IMR-90 (cell line): ENCODE measurements at regions not wholly inside any gene's neighbourhood (a gene's known extent, or its start where the extent isn't known, plus 50 kb on each side); places are given as distances from the start of the nearest gene placed in this dataset.

Experiments
- MAFK ChIP-seq: IDR thresholded peaks from 2 replicates; pipeline ENCODE4 v1.6.1; 2012; ENCODE audit warnings: low read depth, low read length, improper control_type of control experiment
- NFE2L2 ChIP-seq: fragments of 150-350 bp; IDR thresholded peaks from 2 replicates; pipeline ENCODE4 v1.6.1; 2016; ENCODE audit warnings: low read depth, mild to moderate bottlenecking, low read length
- POLR2A ChIP-seq: IDR thresholded peaks from 2 replicates; pipeline ENCODE4 v1.6.1; 2012; ENCODE audit warnings: mild to moderate bottlenecking, low read depth, low read length
- SMC3 ChIP-seq: fragments of 150-350 bp; IDR thresholded peaks from 2 replicates; pipeline ENCODE4 v1.6.1; 2016; ENCODE audit warnings: low read depth, mild to moderate bottlenecking, antibody characterized with exemption, low read length, moderate library complexity
- TF ChIP-seq, protein P1 (sequence below): conservative IDR thresholded peaks from 2 replicates; pipeline ENCODE4 v1.5.1; 2012; ENCODE audit warnings: mild to moderate bottlenecking, low read depth, low read length, improper control_type of control experiment
- TF ChIP-seq, protein P2 (sequence below): fragments of 150-350 bp; IDR thresholded peaks from 2 replicates; pipeline ENCODE4 v1.6.1; 2017; ENCODE audit warnings: mild to moderate bottlenecking, antibody characterized with exemption, low read length, low read depth
- TF ChIP-seq, protein P3 (sequence below): fragments of 150-350 bp; IDR thresholded peaks from 2 replicates; pipeline ENCODE4 v1.6.1; 2016; ENCODE audit warnings: low read depth, mild to moderate bottlenecking, low read length, moderate library complexity, borderline replicate concordance

DNA sequence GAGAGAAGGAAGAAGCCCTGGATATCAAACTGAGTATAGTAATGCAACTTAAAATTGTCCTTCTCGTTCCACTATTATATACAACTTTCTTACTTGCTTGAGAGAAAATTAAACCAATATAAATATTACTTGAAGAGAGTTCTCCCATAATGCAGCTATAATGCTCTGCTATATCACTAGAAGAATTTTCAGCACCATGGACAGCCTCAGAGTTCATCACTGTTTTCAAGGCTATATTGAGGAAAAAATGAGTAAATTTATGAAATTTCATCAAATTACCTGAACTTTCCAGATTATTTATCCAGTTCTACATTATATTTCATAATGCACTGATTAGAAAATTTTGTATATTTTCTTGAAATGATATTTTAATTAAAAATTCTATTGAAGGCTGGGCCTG is 1053.5 kb upstream of the FAM98A start:
- TF ChIP-seq, protein P1, sequence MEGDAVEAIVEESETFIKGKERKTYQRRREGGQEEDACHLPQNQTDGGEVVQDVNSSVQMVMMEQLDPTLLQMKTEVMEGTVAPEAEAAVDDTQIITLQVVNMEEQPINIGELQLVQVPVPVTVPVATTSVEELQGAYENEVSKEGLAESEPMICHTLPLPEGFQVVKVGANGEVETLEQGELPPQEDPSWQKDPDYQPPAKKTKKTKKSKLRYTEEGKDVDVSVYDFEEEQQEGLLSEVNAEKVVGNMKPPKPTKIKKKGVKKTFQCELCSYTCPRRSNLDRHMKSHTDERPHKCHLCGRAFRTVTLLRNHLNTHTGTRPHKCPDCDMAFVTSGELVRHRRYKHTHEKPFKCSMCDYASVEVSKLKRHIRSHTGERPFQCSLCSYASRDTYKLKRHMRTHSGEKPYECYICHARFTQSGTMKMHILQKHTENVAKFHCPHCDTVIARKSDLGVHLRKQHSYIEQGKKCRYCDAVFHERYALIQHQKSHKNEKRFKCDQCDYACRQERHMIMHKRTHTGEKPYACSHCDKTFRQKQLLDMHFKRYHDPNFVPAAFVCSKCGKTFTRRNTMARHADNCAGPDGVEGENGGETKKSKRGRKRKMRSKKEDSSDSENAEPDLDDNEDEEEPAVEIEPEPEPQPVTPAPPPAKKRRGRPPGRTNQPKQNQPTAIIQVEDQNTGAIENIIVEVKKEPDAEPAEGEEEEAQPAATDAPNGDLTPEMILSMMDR, result no peak
- no peak for TF ChIP-seq POLR2A
- TF ChIP-seq MAFK, result no peak
- no peak for TF ChIP-seq SMC3
- TF ChIP-seq, protein P2, sequence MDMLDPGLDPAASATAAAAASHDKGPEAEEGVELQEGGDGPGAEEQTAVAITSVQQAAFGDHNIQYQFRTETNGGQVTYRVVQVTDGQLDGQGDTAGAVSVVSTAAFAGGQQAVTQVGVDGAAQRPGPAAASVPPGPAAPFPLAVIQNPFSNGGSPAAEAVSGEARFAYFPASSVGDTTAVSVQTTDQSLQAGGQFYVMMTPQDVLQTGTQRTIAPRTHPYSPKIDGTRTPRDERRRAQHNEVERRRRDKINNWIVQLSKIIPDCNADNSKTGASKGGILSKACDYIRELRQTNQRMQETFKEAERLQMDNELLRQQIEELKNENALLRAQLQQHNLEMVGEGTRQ, result no peak
- TF ChIP-seq, protein P3, sequence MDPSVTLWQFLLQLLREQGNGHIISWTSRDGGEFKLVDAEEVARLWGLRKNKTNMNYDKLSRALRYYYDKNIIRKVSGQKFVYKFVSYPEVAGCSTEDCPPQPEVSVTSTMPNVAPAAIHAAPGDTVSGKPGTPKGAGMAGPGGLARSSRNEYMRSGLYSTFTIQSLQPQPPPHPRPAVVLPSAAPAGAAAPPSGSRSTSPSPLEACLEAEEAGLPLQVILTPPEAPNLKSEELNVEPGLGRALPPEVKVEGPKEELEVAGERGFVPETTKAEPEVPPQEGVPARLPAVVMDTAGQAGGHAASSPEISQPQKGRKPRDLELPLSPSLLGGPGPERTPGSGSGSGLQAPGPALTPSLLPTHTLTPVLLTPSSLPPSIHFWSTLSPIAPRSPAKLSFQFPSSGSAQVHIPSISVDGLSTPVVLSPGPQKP, result no peak
- TF ChIP-seq NFE2L2, result no peak
